Upper lobe of left lung (tissue), 4 donors: ENCODE measurements at regions not wholly inside any gene's neighbourhood (a gene's known extent, or its start where the extent isn't known, plus 50 kb on each side); places are given as distances from the start of the nearest gene placed in this dataset.
A peak's percentile ranks its signal among the peaks of the same experiment; 100 is the strongest.

ENCODE experiments used
- POLR2AphosphoS5 ChIP-seq, 2 donors: sonication (generic); formaldehyde crosslinking; IDR thresholded peaks; one replicate each; pipeline ENCODE4 v1.5.1; 2017; ENCODE audit warnings: antibody characterized with exemption in 2 of 2
- TF ChIP-seq, protein P1 (sequence below), 6 experiments: fragments of 450-650 bp in 4 of 6; fragments of 200-600 bp in 2 of 6; sonication (generic) in 2 of 6; IDR thresholded peaks; one replicate each; pipeline ENCODE4 v1.5.1; 2016 to 2019; ENCODE audit warnings: antibody characterized with exemption in 6 of 6

DNA sequence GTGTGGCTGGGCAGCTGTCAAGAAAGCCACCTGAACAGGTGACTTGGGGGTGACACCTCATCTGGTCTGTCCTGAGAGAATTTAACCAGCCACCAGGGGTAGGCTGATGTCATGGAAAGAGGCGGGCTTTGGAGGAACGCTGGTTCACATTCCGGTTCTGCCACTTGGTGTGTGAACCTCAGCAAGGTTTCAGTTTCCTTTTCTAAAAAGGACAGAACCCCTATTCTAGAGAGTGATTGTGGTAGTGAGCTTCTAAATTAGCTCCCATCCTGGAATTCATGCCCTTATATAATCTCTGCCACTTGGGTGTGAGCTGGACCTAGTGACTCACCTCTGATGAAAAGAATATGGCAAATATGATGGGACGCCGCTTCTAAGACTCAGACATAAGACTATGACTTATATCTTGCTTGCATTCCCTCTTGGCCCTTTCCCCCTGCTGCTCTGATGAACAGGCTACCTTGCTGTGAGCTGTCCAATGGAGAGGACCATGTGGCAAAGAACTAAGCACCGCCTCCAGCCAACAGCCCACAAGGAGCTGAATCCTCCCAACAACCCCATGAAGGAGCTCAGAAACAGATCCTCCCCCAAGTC is 332.1 kb downstream of the RRAGC start:
- no peak for TF ChIP-seq POLR2AphosphoS5 (IDR thresholded peaks at IDR 0.05)
- TF ChIP-seq, protein P1, sequence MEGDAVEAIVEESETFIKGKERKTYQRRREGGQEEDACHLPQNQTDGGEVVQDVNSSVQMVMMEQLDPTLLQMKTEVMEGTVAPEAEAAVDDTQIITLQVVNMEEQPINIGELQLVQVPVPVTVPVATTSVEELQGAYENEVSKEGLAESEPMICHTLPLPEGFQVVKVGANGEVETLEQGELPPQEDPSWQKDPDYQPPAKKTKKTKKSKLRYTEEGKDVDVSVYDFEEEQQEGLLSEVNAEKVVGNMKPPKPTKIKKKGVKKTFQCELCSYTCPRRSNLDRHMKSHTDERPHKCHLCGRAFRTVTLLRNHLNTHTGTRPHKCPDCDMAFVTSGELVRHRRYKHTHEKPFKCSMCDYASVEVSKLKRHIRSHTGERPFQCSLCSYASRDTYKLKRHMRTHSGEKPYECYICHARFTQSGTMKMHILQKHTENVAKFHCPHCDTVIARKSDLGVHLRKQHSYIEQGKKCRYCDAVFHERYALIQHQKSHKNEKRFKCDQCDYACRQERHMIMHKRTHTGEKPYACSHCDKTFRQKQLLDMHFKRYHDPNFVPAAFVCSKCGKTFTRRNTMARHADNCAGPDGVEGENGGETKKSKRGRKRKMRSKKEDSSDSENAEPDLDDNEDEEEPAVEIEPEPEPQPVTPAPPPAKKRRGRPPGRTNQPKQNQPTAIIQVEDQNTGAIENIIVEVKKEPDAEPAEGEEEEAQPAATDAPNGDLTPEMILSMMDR (IDR thresholded peaks at IDR 0.05): peak in 3 of 6 experiments; percentile 32 to 45 (median 36)
